Amygdala (tissue), 56 donors: ENCODE measurements at regions not wholly inside any gene's neighbourhood (a gene's known extent, or its start where the extent isn't known, plus 50 kb on each side); places are given as distances from the start of the nearest gene placed in this dataset.

Experiments
- DNase-seq, 56 donors: peaks; one replicate each; lab custom pipeline; 2025; lab: John Stamatoyannopoulos, UW

DNA sequence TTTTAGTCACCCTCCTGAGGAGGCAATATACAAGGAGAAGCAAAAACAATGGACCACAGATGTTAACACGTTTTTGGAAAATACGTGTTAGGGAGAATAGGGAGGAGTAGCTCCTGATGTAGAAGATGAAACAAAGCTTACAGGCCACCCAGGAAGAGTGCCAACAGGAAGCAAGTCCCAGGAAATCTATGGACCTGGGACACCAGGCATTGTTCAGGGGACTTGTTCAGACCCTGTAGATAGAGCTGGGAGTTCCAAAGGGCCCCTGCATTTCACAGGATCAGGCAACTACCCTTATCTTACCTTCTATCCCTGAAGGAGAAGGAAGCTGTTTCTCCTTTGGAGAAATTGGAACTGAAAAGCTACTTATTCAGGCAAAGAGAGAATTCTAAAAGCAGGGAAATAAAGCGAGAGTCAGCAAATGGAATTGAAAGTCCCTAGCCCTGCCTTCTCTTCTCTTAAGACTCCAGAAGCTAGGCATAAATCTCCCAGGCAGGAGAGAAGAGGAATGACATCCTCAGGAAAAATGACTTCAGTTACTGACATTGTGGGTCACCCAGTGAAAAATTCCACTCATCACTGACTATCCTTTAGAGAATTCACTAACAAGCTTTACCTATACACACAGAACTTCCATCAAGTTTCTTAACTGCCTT, 77.7 kb upstream of the FAM3C start:
- no peak for DNase-seq

DNA sequence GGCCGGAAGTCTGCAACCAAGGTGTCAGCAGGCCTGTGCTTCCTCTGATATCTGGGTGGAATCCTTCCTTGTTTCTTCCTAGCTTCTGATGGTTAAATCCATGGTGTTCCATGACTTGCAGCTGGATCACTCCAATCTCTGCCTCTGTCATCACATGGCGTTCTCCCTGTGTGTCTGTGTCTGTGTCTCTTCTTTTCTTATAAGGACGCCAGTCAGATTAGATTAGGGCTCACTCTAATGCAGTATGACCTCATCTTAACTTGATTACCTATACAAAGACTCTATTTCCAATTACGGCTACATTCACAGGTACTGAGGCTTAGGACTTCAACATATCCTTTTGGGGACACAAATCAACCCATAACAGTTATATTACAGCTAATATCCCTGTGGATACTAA, 70.3 kb upstream of the FAM3C start:
- no peak for DNase-seq

DNA sequence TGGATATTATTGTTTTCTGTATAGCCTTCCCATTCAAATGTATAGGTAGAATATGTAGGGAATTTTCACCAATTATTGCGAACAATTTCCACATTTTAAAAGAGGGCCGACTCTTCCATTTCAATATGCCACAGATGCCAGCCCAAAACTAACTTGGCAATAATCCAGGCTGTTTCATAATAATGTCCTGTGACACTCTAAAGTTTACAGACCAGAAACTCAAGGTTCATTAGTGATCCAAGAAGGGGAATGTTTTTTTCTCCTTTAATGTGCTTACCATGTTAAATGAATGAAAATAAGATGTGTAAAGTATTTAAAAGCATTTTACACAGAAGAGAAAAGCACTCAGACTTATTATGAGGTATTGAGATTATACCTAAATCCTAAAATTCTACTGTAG, 63.0 kb upstream of the FAM3C start:
- no peak for DNase-seq

GRCh38 chr7:121456785-121457359, 60.8 kb upstream of the FAM3C start:
- DNase-seq: no peak

DNA sequence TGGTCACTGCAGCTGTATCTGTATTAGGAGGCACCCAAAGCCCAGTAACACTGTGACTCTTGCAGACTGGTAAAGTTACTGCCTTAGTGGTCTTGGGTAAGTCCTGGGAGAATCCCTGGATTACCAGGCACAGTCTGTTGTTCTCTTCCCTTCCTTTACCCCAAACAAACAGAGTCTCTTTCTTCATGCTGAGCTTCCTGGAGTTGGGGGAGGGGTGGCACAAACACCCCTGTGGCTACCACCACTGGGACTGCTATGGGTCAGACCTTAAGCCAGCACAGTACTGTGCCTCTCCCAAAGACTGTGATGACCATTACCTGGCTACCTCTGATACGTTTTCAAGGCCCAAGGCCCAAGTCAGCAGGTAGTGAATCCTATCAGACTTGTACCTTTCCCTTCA, 59.9 kb upstream of the FAM3C start:
- no peak for DNase-seq

- DNase-seq: no peak
These were observed 56.3 kb upstream of the FAM3C start for GRCh38 chr7:121452389-121452788.

DNA sequence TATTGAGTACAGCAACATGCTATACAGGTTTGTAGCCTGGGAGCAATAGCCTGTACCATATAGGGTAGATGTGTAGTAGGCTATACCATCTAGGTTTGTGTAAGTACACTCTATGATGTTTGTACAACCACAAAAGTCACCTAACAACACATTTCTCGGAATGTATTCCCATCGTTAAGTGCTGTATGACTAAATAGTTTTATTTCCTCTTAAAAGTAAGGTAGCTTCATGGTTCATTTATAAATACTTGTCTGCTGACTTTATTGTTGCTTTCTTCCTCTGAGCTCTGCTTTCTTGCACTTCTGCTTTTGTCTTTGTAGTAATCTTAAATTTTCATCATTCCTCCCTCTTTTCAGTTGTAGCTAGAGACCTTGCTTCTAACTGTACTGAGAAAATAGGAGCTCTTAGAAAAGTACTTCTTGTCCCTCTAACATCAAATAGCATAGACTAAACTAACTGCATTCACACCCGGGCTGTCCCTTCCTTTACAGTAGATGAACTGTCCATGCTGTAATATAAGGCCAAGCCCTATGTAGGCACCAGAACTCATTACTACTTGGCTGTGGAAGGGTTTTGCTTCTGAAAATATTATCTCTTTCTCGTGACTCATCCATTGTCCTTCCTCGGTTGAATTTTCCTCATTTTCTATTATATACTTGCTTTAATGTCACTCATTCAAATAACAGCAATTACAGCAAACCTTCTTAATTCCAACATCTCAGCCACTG, 55.4 kb upstream of the FAM3C start:
- no peak for DNase-seq

DNA sequence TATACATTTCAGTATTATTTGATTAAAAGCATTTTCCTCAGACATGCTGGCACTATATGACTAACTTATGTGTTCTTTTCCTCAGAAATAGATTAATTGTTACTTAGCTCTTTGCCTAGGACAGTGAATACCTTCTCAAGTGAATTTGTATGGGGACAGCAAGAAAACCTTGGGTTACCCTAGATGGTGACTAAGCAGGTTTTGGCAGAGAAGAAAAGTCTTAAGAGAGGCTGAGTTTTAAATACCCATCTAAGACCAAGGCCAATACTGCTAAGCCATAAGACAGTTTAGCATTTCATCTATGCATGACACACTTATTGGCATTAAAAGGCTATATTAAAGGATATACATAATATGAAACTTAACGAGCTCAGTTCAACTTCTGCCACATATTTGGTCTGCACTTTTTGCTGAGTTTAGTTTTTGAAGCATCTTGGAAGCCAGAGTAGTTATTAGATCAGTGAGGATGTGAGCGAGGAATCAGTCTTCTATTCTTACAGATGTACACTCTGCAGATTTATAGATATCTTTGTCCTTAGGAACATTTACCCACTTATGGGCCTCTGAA, 54.6 kb upstream of the FAM3C start:
- DNase-seq: no peak

DNA sequence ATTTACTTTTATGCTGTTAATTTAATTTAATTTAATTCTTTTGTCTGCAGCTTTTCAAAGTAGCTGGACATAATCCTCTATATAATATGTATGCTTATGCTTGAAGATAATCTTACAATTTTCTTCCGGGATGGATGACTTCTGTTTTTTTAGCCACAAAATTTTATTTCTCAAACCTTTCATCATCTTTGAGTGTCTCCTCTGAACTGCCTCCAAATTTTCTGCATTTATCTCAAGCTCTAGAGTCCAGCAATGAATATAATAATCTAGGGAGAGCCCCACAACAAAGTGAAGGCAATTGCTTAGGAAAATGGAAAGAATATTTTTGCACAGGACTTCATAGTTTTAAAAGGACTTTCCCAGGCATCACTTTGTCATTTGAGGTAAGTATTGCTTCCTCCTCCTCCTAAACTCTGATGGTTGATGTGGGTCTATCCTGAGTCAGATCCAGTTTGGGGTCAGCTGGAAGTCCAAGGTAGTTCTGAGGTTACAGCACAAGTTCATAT, 53.7 kb upstream of the FAM3C start:
- DNase-seq: no peak

GRCh38 chr7:121449329-121449728, 53.2 kb upstream of the FAM3C start:
- no peak for DNase-seq

DNA sequence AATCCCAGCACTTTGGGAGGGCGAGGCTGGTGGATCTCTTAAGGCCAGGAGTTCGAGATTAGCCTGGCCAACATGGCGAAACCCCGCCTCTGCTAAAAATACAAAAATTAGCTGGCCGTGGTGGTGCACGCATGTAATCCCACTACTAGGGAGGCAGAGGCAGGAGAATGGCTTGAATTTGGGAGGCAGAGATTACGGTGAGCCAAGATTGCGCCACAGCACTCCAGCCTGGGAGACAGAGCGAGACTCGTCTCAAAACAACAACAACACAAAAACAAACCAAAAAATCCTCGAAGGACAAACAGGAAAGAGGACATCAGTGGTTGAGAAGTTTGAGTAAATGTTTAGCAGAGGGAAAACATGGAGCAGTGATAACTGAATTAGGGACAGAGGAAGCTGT, 52.3 kb upstream of the FAM3C start:
- DNase-seq: no peak

DNA sequence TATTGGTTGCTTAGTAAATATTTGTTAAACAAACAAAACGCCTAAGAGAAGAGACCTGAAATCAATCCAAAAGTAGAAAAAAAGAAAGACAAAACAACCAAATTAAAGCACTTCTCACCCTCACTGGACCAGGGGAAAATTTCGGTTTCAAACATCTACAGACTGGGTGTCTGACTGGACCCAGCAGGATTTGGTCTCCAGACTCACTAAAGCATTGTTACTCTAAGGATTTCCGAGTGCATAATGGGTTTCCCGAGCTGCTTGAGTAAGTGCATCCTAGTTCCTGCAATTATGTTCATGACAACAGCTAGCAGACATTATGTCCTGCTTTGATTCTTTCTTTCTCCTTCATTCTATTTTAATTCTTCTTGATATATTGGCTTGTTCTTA, 51.8 kb upstream of the FAM3C start:
- no peak for DNase-seq

- DNase-seq: no peak
These were observed 51.3 kb upstream of the FAM3C start for GRCh38 chr7:121447243-121447910.

GRCh38 chr7:121446526-121446925, 50.4 kb upstream of the FAM3C start:
- DNase-seq: no peak
